GM21786 (cell line): ENCODE measurements at regions not wholly inside any gene's neighbourhood (a gene's known extent, or its start where the extent isn't known, plus 50 kb on each side); places are given as distances from the start of the nearest gene placed in this dataset.

Experiments
- ATAC-seq: cut with Tn5 transposase; IDR thresholded peaks from one replicate; pipeline ENCODE4 v1.9.1; 2021; ENCODE audit not compliant: unreplicated experiment

DNA sequence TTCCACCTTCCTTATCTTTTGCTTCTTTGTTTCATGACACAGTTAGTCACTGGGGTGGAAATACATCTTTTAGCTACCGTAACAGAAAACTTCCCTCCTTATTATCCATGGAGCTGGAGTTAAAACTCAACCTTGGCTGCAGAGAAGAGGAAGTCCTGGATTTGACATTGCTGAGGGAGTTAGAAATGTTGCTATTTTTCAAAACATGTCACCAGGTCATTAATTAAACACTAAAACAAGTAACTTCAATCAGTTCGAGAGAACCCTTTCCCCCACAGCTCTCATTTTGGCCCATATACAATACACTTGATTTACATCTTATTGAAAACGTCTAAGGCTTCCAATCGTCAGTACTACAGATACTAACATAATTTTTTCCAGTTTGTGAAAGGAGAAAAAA lies 237.9 kb upstream of the CD180 start:
- ATAC-seq, result no peak

DNA sequence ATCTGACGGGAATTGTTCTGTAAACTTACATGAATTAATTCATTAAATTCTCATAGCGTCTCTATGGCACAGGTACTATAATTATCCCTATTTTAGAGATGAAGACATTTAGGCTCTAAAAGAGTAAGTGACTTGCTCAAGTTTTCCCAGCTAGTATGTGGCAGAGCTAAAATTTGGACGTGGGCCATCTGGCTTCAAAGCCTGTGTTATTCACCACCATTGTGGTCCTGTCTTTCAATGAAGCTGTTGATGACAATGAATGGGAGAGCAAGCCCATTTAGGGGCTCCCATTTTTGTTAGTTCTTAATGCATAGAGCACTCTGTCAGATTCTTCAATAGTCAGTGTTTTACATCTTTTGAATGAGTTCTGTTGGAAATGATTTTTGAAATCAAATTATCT lies 236.0 kb upstream of the CD180 start:
- no peak for ATAC-seq

DNA sequence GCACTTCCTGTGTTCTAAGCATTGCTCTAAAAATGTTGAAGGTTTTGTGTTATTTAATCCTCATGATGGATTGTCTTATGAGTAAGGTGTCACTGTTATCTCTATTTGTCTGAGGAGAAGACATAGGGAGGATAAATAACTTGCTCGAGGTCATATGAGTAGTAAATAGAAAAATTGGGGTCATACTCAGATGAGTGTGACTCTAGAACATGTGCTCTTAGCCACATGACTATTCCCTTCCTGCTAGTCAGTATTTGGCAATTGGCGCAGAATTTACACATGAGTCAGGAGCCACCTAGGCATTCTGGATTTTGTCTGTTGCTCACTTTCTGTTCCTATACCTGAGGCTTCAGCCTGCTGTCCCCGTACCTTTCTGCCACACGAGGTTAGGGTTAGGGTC lies 234.6 kb upstream of the CD180 start:
- ATAC-seq, result no peak

DNA sequence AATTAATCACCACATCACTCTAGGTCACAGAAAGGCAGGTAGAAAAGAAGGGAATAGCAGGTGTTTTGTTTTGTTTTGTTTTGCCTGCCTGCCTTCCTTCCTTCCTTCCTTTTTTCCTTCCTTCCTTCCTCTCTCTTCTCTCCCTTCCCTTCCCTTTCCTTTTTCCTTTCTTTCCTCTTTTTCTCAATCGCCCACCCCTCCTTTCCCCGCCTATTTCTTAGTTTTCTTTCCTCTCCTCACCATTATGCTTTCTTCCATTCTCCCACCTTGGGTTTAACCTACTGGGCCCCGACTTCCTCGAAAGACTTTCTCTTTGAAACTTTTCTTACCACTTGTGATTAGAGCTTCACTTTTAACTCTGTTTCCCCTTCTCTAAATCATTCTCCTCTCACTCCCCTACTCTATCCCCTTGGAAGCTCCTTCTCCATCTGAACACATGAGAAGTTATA lies 231.3 kb upstream of the CD180 start:
- no peak for ATAC-seq

DNA sequence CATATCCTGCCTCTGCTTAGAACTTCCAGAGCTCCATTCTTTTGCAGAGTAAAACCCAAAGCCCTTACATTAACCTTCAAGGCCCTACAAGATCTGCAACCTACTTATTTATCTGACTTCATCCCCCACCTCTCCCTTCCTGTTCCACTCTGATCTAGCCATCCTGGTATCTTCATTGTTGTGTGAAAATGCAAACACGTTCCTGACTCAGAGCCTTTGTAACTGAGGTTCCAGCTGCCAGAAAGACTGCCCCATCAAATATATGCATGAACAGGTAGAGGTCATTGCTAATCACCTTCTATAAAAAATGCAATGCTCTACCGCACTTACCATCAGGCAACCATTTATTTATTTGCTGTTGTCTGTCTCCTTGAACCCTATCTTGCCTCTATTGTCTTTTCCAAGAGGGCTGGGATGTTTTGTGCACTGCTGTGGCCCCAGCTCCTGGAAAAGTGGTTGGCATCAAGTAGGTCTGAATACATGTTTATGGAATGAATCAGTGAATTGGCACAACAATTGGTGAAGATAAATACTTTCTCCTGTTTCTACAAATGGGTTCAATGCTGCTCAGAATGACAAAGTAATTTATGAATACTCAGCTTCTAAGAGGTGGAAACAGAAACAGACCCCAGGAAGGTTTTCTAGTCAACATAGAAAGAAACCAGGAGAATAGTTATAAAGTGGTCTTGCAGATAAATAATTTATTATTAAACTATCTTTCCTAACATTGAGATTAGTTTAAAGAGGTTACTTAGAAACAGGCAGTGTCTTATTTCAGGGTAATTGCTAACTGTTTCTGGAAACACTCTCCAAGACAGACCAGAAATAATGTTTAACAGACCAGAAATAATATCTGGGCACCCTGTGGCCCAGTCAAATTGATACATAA lies 230.6 kb upstream of the CD180 start:
- ATAC-seq, result no peak

DNA sequence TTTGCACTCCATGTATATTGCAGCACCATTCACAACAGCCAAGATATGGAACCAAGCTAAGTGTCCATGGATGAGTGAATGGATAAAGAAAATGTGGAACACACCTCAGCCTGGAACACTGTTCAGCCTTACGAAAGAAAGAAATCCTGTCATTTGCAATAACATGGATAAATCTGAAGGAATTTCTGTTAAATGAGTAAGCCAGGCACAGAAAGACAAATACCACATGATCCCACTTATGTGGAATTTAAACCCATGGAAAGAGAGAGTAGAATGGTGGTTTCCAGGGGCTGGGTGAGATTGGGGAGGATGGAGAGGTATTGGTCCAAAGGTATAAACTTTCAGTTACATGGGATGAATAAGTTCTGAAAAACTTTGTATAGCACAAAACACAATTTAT lies 228.9 kb upstream of the CD180 start:
- ATAC-seq, result no peak

DNA sequence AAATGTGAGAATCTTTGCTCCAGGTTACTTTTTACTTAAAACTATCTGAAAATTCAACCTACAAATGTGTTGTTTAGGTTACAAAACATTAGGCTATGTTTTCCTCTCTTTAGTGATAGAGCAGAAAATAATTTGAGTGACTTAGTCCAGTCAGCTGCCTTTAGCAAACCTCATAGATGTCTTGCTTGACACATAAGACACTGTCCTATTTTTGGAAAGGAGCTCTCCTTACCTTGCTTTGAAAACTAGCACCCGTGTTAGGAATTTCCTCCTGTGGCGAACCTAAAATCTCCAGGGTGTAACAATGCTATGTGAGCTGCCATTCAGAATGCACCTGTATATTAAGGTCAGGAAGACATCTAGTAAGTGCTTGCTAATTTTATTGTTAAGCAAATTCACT lies 221.2 kb upstream of the CD180 start:
- no peak for ATAC-seq

DNA sequence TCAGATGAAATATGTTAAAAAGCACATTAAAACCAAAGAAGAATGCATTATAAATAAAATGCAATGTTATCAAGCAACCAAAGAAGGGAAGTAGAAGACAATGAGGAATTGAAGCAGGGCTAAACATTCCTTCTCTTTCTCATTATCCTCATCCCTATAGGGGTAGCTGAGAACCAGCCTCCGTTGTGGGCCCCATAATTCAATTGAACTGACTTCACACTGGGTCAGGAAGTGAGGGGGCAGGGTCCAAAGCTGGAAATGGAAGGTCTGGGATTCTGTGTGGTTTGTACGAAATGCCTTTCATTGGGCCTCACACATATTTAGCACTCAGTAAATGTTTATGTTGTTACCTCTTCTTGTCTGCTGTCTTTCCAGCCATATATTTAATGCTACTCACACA lies 220.4 kb upstream of the CD180 start:
- no peak for ATAC-seq

DNA sequence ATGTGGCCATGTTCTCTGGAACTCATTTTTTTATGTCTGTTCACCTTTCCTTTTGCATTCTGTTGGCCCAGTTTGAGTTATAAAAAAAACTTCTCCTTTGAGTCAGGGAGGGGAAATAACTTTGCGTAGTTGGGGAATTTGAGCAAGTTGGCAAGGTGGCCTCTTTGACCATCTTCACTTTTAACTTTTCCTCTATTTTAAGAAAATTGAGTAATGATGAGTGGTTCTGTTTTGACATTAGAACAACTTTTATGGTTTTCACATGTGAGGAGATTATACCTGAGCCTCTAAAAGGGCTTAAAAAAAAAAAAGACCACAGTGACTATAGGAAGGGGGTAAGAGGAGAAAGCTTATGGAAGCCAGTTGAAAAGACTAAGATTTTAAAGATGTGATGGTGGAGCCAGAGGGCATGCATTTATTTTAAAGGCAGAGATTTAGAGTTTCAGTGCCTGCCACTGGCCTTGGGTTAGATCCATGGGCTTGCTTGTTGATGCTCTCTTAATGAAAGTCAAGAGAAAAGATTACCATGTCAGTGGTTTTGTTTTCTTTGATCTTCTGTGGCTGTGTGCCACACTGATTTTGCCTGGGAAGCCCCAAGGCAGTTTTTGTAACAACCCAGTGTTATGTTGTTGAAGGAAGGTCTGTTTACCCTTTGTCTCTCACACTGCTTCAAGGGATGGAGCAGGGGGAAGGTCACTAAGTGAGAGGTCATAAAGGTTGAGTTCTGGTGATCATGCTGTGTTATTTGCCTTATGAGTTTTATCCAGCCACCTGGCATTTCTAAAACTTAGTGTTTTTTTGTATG lies 219.7 kb upstream of the CD180 start:
- ATAC-seq, result peak; percentile 59

DNA sequence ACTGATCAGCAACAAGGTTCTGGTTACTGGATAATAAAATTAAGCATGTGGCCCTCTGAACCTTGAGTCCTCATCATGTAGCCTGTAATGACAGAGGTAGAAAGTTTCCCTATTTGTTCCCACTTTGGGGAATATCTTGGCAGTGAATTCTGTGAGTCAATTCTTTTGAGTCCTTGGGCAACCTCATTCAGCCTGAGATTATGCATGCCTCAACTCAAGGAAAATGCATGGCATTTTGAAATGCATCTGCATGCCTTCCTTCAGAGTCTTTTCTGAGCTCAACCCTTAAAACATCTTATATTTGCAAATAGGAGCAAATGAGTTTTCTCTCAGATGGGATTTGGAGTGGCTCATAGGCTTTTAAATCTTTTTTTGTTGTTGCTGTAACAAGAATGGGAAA lies 218.1 kb upstream of the CD180 start:
- no peak for ATAC-seq

DNA sequence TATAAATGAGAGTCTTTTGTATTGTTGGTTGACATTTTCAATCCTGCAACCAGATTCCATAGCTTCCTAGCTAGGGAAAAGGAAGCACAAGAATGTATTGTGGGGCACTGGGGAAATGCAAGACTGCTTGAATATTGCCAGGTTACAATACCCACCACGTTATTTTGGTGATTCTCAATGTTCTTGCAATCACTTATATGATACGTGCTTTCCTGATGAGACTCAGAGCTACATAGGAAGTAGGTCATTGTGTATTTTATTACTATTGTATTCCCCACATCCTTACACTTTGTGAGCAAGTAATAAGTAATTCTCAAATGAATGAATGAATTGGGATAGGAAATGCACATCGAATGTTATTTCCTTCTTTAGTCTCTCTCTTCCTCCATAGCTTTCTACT lies 217.1 kb upstream of the CD180 start:
- ATAC-seq, result no peak

DNA sequence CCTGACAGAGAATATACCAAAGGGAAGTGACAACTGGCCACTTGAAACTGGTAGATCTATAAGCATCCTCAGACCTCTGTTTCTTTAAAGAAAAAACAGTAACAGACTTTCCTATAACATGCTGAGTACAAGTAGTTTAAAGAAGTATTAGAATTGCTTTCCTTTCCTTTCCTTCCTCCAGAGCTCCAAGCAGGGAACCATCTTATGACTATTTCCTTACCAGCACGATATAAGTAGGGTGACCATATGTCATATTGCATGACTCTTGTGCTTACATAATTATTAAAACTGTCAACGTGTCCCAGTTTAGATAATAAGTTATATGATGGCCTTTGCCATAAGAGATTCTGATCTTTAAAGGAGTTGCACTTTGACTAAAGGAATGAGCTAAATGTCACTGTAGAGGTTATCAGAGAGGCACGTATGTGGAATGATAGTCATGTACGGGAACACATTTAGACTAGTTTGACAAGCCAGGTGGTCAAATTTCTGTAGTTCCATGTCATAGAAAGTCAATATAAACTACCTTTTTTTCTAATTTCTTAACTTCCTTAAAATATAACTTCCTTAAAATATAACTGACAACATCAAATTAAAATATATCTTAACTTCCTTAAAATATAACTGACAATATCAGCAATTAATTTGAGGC lies 212.7 kb upstream of the CD180 start:
- ATAC-seq, result no peak

DNA sequence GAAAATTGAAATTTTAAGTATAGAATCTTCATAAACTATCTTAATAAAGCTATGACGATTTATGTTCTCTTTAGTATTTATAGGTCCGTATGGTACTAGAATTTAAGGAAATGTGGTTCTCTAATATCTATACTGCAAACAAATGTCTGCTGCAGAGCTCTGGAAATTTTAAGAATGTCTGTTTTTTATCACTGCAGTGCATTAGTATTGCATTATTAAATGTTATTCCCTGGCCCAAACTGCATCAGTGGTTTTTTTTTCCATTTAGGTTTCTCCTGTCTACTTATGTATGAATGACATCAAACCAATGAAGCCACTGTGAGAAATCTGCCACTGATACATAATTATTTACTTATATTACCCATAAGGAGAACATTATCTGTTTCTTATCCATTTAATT lies 211.4 kb upstream of the CD180 start:
- ATAC-seq, result no peak

DNA sequence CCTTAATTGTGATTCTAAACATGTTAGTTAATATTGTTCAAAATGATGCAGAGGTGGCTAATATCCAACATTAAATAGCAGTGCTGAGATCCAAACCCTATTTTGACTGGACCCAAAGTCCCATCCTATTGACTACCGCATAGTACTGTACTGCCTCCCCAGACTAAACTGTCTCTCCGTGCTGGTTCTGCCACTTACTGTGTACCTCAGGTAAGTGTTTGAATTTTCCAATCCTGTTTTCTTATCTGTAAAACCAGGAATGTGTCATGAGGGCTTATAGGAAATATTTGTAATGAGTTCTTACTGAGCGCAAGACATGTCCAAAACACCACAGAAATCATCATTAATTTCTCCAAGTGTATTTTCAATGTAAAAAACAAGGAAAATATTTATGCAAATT lies 209.2 kb upstream of the CD180 start:
- ATAC-seq, result no peak

DNA sequence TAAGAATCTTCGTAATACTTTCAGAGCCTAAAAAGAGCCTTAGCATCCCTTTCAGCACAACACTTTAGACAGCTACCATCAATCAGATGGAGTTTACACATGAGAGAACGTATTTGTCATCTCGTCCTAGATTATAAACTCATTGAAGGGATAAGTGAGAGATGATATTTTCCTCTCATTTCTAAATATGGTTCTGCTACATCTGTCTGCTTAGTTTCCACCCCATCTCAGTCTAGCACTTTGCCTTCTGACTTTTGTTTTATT lies 208.4 kb upstream of the CD180 start:
- ATAC-seq, result no peak

DNA sequence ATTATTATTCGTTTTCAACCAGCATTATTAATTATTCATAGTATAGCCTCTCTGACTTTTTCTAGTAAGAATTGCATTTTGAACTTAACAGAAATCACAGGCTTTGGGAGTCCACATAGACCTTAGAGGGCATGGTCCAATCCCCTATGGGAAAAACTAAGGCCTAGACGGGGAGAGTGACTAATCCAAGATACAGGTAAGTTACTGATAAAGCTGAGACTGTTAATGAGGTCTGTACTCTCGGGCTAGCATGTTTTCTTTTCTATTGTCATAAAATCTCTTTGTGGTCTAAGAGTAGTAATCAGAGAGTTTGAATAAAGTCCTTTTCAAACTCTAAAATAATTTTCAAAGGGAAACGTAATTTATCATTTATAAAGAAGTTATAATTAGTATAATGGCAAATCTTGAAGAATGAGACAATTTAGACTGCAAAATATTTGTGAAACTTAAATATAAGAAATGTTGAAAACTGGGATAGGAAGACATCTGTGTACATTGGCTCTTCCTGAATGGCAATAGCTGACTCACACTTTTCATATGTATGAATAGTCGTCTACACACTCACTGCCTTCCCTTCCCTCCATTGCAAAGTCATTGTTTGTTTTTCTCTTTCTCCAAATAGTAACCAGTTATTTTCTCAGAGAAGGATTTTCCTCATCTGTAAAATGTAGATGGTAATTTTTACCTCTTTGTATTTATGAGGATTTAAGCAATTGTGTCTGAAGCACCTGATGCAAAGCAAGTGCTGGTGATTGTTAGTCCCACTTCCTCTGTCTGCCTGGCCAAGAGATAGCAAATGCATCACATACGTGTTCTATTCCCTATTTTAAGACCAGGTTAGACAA lies 207.9 kb upstream of the CD180 start:
- ATAC-seq, result no peak

DNA sequence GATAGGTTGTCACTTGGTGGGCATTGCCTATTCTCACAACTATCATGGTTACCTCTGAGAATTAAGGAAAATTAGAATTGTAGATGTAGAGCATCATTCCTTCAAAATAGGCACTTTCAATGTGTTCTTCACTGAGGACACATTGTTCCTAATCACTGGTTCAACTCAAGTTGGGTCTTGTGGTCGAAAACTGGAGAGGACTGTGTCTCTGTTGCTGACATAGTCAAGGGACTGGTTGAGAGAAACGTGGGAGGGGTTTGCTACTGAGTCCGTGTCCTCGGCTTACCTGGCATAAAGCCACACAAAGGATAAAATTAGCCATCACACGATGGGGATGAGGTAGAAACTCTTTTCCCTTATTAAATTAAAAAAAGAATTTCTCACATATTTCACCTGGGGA lies 205.9 kb upstream of the CD180 start:
- ATAC-seq, result no peak

DNA sequence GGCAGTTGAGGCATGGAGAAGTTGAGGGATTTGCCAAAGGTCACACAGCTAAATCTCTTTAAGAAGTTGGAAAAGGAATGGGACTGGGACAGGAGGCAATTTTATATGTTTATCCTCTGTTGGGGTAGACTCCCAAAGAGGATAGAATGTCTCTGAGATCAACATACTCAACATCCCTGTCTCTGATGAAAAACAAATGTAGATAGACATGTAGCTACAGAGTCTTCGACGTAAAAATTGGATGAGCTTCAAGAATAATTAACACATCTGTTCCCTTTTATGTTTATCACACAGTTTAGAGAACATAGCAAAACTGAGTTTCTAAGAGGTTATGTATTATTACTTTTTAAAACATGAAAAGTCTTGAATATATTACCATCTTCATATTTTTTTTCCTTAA lies 204.6 kb upstream of the CD180 start:
- ATAC-seq, result no peak

DNA sequence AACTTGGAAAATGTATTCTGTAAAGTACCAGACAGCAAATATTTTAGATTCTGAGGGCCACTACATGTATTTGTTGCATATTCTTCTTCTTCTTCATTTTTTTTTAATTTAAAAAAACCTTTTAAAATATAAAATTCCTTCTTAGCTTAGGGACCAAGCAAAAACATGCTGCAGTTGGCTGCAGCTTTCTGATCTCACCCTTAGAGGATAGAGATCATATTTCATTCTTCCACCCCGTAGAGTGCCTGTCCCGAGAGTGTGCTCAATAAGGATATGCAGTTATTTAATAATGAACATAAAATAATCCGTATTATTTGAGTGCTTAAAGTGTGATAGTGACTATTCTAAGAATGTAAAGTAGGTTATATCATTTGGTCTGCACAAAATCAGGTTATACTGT lies 204.2 kb upstream of the CD180 start:
- ATAC-seq, result no peak

DNA sequence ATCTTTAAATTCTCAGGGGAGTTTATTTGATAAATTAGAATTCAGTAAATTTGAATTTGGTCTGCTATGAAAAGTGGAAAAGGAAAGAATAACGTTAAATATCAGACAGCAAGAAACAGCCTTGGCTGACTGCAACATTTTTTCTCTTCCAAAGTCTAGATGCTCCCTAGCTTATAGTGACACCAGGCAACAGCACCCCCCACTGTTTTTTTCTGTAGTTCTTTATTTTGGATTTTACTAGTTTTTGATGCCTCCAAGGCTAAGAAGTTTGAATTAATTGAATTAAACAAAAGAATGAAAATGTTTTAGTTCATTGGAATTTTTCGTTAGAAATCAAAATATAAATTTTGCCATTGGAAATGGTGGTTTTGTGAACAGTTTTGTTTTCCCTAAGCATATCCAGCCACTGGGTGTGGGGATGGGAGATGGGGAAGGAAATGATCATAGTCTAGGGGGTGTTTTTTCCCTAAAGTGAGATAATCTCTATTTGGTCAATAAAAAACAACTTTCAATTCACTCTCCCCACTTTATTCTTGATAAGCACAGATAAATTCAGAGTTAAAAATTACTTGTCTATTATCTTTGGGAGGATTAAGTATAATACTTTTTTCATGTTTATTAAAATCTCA lies 199.3 kb upstream of the CD180 start:
- no peak for ATAC-seq

DNA sequence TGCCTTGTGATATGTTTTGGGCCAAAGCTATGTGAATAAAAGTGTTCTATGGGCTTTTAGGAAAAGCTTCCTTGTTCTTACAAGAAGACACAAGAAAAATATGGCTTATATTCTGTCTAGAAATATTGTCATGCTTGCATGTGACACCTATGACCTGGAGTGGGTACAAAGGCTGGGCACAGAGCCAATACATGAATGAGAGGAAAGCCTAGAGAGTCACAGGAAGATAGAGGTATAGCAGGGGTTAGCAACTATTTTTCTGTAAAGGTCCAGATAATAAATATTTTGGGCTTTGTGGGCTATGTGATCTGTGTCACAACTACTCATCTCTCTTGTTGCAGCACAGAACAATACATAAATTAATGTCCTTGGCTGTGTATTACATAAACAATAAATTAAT lies 196.6 kb upstream of the CD180 start:
- ATAC-seq, result no peak
